ENCODE measurements at regions not wholly inside any gene's neighbourhood (a gene's known extent, or its start where the extent isn't known, plus 50 kb on each side); places are given as distances from the start of the nearest gene placed in this dataset.

DNA sequence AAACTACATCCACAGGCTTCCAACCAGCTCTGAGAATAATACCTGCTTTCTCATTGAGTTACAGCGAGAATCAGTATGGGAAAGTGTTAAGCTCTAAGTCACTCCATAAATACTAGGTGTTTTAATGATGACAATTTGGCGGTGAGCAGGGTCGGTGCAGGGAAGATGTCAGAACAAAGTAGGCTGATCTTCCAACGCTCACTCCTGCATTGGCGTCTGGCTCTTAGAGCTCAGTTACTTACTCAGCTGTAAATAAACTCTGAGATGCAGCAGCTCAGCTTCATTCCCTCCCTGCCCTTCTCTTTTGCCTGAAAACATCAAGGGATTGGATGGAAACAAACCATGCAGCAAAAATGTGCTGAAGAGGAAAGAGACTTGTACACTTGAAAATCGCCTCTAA, 102.5 kb upstream of the SPACA1 start:
- TF ChIP-seq EZH2 (IDR thresholded peaks at IDR 0.05; ENCODE audit: borderline replicate concordance, low read depth, low read length, severe bottlenecking), result no peak
- TF ChIP-seq, protein P1, sequence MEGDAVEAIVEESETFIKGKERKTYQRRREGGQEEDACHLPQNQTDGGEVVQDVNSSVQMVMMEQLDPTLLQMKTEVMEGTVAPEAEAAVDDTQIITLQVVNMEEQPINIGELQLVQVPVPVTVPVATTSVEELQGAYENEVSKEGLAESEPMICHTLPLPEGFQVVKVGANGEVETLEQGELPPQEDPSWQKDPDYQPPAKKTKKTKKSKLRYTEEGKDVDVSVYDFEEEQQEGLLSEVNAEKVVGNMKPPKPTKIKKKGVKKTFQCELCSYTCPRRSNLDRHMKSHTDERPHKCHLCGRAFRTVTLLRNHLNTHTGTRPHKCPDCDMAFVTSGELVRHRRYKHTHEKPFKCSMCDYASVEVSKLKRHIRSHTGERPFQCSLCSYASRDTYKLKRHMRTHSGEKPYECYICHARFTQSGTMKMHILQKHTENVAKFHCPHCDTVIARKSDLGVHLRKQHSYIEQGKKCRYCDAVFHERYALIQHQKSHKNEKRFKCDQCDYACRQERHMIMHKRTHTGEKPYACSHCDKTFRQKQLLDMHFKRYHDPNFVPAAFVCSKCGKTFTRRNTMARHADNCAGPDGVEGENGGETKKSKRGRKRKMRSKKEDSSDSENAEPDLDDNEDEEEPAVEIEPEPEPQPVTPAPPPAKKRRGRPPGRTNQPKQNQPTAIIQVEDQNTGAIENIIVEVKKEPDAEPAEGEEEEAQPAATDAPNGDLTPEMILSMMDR (IDR thresholded peaks at IDR 0.05; ENCODE audit: borderline replicate concordance, extremely low read depth, low read length, poor library complexity, severe bottlenecking), result no peak

Data from DND-41 (cell line).